Panc1 (cell line): ENCODE measurements at regions not wholly inside any gene's neighbourhood (a gene's known extent, or its start where the extent isn't known, plus 50 kb on each side); places are given as distances from the start of the nearest gene placed in this dataset.

ENCODE experiments used
- ATAC-seq: fragments of 200-7000 bp; cut with Tn5 transposase; 2 replicates; pipeline ENCODE4 v1.9.1; 2020; ENCODE audit warnings: mild to moderate bottlenecking, moderate library complexity
- BruUV-seq: library from RNA; stranded (reverse); fragments of 400-500 nt; replicated peaks from 2 replicates; lab custom pipeline; 2021; lab: Mats Ljungman, UMichigan
- CTCF ChIA-PET: fragments of 300-600 bp; sonication (Branson Sonifier 250); formaldehyde crosslinking; loops from one replicate; lab custom pipeline; 2022; ENCODE audit warnings: antibody characterized with exemption; lab: Charles Lee
- POLR2A ChIA-PET: fragments of 300-600 bp; sonication (Branson Sonifier 250); formaldehyde crosslinking; loops from one replicate; lab custom pipeline; 2022; ENCODE audit warnings: antibody characterized with exemption; lab: Charles Lee
- DNase-seq: peaks from one replicate; pipeline ENCODE4 v3.0.0-alpha.2; 2010; ENCODE audit warnings: low read depth, low spot score
- H3K27ac ChIP-seq: 2 replicates; pipeline ENCODE4 v1.5.1; 2011; ENCODE audit warnings: mild to moderate bottlenecking, low read length, inconsistent platforms
- H3K27me3 ChIP-seq: fragments of 200-500 bp; sonication (Bioruptor generic); 2 replicates; pipeline ENCODE4 v1.6.0; 2014; ENCODE audit warnings: low read length, inconsistent platforms; ENCODE audit not compliant: control insufficient read depth, insufficient read depth
- H3K36me3 ChIP-seq: fragments of 200-500 bp; sonication (Bioruptor generic); 2 replicates; pipeline ENCODE4 v1.5.1; 2014; ENCODE audit warnings: inconsistent platforms, mild to moderate bottlenecking, low read length, moderate library complexity; ENCODE audit not compliant: control insufficient read depth, insufficient read depth
- H3K4me1 ChIP-seq: 2 replicates; pipeline ENCODE4 v1.5.1; 2011; ENCODE audit warnings: inconsistent platforms, mild to moderate bottlenecking, low read length, moderate library complexity; ENCODE audit not compliant: control insufficient read depth, insufficient read depth
- H3K4me3 ChIP-seq, 2 experiments: 2 replicates each; pipeline ENCODE4 v1.5.1; 2011 to 2012; ENCODE audit warnings: low read depth in 2 of 2, low read length in 2 of 2, mild to moderate bottlenecking in 2 of 2, inconsistent platforms in 1 of 2, moderate library complexity in 1 of 2
- H3K9me3 ChIP-seq: fragments of 200-500 bp; sonication (Bioruptor generic); 2 replicates; pipeline ENCODE4 v1.5.1; 2014; ENCODE audit warnings: low read depth, mild to moderate bottlenecking, inconsistent platforms, low read length, moderate library complexity; ENCODE audit not compliant: control insufficient read depth, insufficient read depth
- POLR2AphosphoS5 ChIP-seq: IDR thresholded peaks from 2 replicates; pipeline ENCODE4 v1.6.1; 2012; ENCODE audit warnings: mild to moderate bottlenecking, low read depth, low read length, moderate library complexity
- REST ChIP-seq, 2 experiments: IDR thresholded peaks; 2 replicates each; pipeline ENCODE4 v1.6.1; 2011 to 2012; ENCODE audit warnings: low read depth in 2 of 2, control low read depth in 1 of 2, low read length in 1 of 2, mild to moderate bottlenecking in 1 of 2, moderate library complexity in 1 of 2; ENCODE audit not compliant: insufficient read depth in 1 of 2
- SIN3A ChIP-seq: IDR thresholded peaks from 2 replicates; pipeline ENCODE4 v1.6.1; 2012; ENCODE audit warnings: low read depth, mild to moderate bottlenecking, low read length, moderate library complexity, borderline replicate concordance; ENCODE audit not compliant: insufficient read depth
- TCF7L2 ChIP-seq: IDR thresholded peaks from 2 replicates; pipeline ENCODE4 v1.6.1; 2011; ENCODE audit warnings: mild to moderate bottlenecking, low read depth, low read length, inconsistent platforms
- in situ Hi-C: cut with HindIII; loops from 2 replicates; pipeline ENCODE4 v1.10.0; 2016; ENCODE audit warnings: low sequenced_read_pairs, low pct_unique_long_range_greater_than_20kb
- intact Hi-C: fragments of 100-400 bp; cut with micrococcal nuclease; formaldehyde crosslinking; loops from one replicate; pipeline ENCODE4 v1.10.0; 2022; ENCODE audit not compliant: unreplicated experiment
- TF ChIP-seq, protein P1 (sequence below): fragments of 450-650 bp; IDR thresholded peaks from 2 replicates; pipeline ENCODE4 v1.5.1; 2017; ENCODE audit warnings: mild to moderate bottlenecking

DNA sequence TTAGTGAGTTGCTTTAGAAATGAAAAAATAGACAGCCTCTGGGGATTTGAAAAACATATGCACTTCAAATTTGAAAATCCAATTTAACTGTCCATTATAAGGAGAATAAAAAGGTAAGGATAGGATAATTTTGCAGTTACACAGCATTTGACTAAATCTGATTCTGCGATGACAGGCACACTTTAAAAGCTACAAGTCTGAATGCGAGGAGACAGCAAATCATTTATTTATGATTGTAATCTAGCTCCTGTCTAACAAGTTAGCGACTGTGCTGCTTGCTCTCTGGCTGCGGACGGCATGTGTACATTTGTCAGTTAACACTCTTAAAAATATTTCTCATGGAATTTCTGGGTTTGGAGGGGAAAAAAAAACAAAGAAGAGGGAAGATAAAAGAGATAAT, 514.8 kb downstream of the MN1 start:
- Histone ChIP-seq H3K27ac (no peak overlapping the region), H3K27me3 (no peaks in the 10 kb centered on the region), H3K4me3 (no peak overlapping the region), H3K9me3 (no peaks in the 10 kb centered on the region), H3K36me3 (no peaks in the 10 kb centered on the region), H3K4me1 (no peaks in the 10 kb centered on the region)
- DNase-seq (no peak), ATAC-seq (no peak)
- in situ Hi-C loops, result no loop called here
- CTCF ChIA-PET, result no interaction called here
- BruUV-seq, result no TSS peak
- intact Hi-C loops, result no loop called here
- no peak for TF ChIP-seq TCF7L2
- no peak for TF ChIP-seq SIN3A
- TF ChIP-seq, protein P1, sequence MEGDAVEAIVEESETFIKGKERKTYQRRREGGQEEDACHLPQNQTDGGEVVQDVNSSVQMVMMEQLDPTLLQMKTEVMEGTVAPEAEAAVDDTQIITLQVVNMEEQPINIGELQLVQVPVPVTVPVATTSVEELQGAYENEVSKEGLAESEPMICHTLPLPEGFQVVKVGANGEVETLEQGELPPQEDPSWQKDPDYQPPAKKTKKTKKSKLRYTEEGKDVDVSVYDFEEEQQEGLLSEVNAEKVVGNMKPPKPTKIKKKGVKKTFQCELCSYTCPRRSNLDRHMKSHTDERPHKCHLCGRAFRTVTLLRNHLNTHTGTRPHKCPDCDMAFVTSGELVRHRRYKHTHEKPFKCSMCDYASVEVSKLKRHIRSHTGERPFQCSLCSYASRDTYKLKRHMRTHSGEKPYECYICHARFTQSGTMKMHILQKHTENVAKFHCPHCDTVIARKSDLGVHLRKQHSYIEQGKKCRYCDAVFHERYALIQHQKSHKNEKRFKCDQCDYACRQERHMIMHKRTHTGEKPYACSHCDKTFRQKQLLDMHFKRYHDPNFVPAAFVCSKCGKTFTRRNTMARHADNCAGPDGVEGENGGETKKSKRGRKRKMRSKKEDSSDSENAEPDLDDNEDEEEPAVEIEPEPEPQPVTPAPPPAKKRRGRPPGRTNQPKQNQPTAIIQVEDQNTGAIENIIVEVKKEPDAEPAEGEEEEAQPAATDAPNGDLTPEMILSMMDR, result no peak
- no peak for TF ChIP-seq POLR2AphosphoS5
- no peak for TF ChIP-seq REST (IDR thresholded peaks at IDR 0.05; ENCODE audit: insufficient read depth in 1 of 2, low read depth in 2 of 2, low read length in 1 of 2)
- POLR2A ChIA-PET, result no interaction called here

DNA sequence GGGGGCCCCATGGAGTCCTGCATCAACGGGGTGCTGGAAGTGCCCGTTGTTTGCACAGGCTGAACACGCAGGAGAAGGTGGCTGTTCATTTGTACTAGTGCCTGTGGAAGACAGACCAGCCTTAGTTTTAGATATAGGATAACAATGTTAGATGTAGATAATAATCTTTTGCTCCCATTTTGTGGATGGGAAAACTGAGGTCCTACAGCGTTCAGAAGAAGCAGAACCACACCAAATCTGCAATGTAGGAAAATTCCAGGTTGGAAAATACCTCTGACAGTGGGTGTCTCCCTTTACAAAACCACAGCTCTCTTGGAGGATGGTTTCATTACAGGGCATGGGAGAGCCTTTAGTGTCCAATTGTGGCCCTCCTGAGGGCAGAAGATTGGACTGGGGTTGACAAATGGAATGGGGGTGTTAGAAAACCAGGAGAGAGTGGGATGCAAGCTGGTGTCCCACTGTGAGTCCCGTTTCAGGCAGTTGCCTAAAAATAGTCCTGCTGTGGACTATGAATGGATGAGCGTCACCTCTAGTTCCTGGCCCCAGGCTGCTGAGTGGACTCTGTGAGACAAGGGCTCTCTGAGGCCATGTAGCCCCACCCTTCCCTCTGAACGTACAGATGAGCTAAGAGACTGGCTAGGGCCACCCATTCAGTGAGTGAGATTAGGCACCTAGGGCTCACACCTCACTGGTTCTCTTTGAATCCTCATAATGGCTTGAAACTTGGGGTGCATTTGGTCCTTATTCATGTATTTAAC, 508.8 kb downstream of the MN1 start:
- CTCF ChIA-PET, result interaction anchor here (0.5 kb wide), 1 partner anchor 106 kb away, joined by 3 read pairs; no protein-coding TSS in a partner anchor
- H3K27me3 ChIP-seq, result peaks cover 2% of the 10 kb centered on the region; the same call in 1 of the 2 replicates
- POLR2A ChIA-PET, result no interaction called here

More for the DNA sequence above, 508.8 kb downstream of the MN1 start:
- Histone ChIP-seq H3K27ac (no peak overlapping the region), H3K4me1 (no peaks in the 10 kb centered on the region), H3K9me3 (no peaks in the 10 kb centered on the region), H3K4me3 (no peak overlapping the region), H3K36me3 (no peaks in the 10 kb centered on the region)
- ATAC-seq (no peak), DNase-seq (no peak)
- TF ChIP-seq POLR2AphosphoS5, result no peak
- no peak for TF ChIP-seq SIN3A
- TF ChIP-seq REST (IDR thresholded peaks at IDR 0.05; ENCODE audit: insufficient read depth in 1 of 2, low read depth in 2 of 2, low read length in 1 of 2), result no peak
- TF ChIP-seq, protein P1, result no peak
- TF ChIP-seq TCF7L2, result no peak
- no TSS peak for BruUV-seq
- intact Hi-C loops, result no loop called here
- in situ Hi-C loops, result no loop called here
